Right kidney (tissue), 1 donor: ENCODE measurements at regions not wholly inside any gene's neighbourhood (a gene's known extent, or its start where the extent isn't known, plus 50 kb on each side); places are given as distances from the start of the nearest gene placed in this dataset.

Experiments used
- DNase-seq: peaks from one replicate; pipeline ENCODE4 v3.0.0-alpha.2; 2016

DNA sequence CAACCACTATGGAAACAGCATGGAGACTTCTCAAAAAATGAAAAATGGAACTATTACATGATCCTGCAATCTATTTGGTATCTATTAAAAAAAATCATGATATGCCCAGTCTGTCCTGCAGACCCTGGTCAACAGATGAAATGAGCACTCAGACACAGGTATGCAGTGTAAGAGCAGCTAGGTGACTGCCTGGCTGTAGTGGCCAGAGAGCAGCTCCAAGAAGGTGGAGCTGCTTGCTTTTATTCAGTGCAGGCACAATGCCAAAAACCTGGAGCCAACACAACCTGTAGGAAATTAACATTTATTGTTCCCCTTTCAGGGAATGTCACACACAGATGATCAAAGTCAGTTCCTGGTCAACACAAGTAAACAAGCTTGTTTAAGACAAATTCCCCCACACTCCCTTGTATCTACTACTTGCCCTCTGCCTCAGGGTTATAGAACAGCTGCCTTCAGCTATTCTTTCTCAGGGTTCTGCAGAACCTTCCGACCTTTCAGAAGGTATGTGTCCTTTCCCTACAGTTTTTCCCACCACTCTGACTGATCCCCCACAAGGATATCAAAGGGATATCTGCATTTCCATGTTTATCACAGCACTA, 933.7 kb upstream of the SLITRK5 start:
- no peak for DNase-seq

DNA sequence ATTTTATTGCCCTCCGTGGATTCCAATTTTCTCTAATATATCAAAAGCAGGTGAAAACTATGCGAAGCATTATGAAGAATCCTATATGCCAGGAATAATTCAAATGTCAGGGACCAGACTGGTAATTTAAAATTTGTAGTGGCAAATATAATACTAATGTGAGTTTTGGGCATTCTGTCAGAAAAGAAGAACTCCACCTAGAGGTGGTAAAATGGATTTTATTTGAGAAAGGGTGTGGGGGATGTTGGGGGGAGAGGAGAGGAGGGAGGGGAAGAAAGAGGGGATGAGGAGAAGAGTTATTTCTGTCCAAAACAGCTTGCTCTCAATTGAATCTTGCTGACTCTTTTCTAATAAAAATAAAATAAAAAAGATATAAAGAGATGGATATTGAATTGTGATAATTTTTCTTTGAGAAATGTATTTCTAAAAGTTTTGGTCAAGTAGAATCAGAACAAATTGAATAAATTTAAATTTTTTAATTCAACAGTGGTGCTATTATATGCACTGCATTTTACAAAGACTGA, 929.3 kb upstream of the SLITRK5 start:
- no peak for DNase-seq

DNA sequence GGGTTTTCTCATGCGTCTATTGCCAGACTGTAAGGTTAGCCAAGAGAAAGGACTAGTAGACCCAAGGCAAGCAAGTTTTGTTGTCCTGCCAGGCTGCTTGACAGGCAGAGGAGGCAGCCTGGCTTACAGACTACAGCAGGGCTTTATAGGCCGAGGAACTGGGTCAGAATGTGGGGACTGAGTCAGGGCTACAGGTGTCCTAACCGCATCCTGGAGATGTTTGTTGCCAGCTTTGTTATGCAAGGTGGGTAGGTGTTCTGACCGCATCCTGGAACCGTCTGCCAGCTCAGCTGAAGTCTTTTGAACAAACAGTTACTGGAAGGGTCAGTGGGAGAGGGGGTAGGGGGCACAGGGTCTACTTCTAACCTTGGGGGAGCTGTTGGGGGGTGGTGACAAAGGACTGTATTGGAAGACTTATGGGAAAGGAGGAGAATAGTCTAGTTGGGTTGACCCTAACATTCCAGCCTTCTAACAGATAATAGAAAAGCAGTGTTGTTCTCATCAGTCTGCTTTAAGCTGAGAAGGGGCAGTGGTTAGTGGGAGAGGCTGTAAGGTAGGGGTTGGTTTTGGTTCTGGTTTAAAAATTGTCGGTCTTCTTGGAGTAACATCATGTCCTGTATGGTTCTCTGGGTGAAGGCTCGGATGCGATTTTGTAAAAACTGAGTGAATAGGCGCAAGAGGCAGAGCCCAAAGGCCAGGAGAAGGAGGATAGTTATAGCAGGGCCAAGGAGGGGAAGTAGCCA, 913.8 kb upstream of the SLITRK5 start:
- no peak for DNase-seq

DNA sequence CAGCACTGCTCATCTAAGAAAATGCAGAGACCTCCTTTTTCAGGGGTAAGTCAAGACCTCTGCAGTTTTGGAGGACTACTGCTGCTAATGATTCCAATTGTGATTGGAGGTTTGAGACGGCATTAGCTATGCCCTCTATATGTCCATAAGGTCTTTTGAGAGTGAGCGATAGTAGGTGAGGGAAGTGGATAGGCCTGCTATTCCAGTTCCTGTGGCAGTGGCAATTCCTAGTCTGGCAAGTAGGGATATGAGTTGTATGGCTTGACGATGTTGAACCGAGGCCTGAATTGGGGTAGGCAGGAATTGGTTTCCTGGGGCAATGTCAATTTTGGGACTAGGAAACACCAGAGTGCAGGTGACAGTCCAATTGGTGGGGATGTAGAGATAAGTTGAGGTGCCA, 913.1 kb upstream of the SLITRK5 start:
- DNase-seq, result no peak

DNA sequence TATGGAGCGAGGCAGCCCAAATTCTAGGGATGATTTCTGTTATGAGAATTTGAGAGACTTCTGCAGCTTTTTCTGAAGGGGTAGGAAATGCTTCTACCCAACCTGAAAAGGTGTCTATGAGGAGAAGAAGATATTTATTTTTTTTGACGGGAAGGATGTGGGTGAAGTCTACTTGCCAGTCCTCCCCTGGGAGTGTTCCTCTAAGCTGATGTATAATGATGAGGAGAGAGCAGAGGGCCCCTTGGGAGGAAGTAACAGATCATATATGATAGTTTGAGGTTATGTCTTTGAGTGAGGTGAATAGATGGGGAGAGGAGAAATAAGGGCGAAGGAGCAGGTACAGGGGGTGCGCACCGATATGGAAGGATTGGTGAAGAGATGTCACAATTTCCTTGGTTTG, 910.6 kb upstream of the SLITRK5 start:
- DNase-seq, result no peak

DNA sequence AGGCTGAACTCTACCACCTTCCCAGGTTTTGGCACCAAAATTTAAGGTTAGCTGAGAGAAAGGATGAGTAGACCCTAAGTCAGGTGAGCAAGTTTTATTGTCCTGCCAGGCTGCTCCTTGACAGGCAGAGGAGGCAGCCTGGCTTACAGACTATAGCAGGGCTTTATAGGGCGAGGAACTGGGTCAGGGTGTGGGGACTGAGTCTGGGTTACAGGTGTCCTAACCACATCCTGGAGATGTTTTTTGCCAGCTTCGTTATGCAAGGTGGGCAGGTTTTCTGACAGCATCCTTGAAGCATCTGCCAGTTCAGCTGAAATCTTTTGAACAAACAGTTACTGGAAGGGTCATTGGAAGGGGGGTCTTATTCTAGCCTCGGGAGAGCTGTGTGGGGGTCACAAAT, 905.7 kb upstream of the SLITRK5 start:
- no peak for DNase-seq

DNA sequence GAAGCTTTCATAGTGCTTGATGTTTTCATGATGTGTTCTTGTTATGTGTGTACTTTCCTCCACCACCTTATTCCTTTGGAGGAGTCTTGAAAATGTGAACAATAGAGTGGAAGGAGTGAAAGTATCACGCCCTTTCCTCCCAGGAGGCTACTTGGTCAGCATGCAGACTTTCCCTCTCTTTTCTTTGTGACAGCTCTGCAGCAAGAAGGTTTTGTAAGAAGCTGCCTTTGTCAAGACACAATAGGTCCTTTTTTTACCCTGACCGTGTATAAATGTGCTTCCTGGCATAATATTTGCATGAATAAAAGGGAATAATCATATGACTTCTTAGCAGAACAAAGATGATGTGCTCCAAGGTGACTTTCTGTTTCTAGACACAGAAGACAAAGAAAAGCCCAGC, 882.6 kb upstream of the SLITRK5 start:
- no peak for DNase-seq

DNA sequence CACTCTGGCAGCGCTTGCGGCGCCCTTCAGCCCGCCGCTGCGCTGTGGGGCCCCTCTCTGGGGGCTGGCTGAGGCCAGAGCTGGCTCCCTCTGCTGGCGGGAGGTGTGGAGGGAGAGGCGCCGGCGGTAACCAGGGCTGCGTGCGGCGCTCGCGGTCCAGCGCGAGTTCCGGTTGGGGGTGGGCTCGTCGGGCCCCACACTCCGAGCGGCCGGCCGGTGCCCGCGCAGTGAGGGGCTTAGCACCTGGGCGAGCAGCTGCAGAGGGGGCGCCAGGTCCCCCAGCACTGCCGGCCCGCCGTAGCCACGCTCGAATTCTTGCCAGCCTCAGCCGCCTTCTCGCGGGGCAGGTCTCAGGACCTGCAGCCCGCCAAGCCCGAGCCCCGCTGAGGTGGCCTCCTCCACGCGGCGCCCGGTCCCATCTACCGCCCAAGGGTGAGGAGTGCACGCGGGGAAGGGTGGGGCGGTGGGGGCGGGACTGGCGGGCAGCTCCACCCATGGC, 879.0 kb upstream of the SLITRK5 start:
- no peak for DNase-seq

DNA sequence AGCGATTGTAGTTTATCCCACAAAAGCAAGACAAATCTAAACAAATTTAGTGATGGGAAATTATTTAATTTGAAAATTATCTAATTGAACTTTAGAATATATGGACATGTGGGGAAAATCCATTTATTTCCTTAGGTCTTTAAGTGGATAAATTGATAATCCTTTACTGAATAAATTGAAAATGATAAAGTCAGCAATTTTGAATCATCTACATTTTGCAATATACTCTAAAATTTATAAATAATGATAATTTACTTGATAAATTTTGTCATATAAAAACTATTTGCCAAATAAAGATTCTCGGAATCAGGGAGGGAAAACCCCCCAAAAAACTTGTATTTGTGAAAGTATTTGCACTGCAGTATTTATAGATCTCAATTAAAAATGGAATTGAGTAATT, 875.3 kb upstream of the SLITRK5 start:
- DNase-seq, result no peak

DNA sequence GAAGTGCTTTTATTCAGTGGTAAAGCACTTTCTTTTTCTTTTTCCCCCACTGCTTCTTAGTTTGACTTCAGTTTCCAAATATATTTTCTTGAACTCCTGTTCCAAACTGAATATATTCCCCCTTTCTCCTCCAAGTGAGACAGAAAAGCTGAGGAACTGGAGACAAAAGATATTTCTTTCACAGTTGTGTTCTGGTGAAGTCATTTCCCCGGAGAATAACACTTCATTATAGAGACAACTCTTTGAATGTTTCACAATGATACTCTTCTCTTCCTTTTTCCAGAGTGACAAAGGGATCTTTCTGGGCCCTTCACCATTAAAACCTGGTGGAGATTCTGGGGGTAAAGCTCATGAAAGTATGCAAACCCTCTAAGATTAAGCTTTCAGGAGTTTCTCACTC, 860.8 kb upstream of the SLITRK5 start:
- no peak for DNase-seq

DNA sequence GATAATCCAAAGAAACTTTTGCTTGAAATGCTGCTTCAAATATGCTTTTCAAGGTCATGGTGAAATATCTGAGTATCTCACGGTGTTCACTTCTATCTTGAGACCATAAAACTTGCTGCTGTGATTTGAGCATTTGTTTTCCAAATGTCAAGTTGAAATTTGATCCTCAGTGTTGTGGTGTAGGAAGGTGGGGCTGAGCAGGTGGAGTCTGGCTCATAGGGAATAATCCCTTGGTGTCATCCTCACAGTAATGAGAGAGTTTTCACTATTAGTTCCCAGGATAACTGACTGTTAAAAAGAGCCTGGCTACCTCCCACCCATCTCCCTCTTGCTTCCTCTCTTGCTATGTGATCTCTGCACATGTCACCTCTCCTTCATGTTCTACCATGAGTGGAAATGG, 858.0 kb upstream of the SLITRK5 start:
- DNase-seq, result no peak

DNA sequence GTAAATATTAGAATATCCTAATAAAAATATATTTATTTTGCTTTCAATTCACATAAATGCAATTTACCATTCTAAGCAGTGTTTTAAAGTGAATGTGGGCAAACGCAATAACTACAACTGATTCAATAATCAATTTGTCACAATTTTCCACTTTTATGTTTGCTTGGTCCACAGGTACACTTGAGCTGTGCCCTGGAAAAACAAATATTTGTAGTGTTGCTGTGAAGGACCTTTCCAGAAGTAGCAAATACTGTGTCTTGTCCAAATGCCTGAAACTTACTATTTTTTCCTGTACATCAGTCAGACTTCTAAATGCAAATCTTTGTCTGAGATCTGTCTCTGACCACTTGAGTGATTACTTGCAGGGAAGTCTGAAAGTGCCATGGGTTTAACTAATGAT, 845.8 kb upstream of the SLITRK5 start:
- no peak for DNase-seq

DNA sequence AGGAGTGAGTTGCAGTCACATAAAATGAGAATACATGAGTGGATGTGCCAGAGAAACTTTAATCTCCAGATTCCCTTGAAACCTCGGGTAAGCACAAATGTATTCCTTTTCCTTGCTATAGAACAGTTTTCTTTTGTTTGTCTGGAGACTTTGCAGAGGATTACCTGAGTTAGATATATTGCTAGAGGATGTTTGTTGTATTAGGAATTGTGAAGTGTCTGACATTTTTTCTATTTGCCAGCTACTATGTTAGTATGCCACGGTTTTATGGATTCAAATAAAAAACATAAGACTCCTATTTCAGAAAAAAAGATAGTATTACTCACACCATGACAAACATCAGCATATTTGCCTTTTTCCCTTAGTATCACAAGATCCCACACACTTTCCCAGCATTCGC, 844.9 kb upstream of the SLITRK5 start:
- no peak for DNase-seq

DNA sequence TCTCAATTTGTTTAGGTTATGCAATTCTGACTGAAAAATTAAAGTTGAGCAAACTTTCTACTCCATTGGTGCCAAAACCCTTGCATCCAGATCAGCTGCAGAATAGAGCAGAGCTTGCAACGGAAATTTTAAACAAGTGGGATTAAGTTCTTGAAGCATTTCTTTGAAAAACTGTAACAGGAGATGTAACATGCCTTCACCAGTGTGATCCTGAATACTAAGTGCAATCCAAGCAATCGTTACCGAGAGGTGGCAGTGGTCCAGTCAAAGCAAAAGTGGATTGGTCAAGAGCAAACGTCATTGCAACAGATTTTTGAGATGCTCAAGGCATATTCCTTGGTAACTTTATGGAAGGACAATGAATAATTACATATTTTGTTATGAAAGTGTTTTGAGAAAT, 841.1 kb upstream of the SLITRK5 start:
- DNase-seq, result no peak

DNA sequence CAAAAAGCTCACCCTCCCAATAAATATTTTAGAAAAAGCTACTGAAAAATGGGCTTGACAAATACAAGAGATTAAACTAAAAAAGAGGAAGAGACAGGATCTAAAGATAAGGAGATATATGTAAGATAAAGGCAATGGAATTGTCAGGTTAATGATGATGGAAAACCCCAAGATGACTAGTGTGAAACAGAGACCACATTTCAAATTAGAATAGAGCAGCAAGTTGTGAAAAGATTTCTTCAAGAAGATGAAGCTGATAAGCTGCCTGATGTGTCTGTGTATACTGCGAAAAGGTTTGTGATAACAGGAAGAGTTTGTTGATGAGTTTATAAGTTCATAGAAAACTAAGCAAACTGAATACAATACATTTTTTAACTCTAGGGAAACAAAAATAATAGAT, 840.1 kb upstream of the SLITRK5 start:
- DNase-seq, result no peak

DNA sequence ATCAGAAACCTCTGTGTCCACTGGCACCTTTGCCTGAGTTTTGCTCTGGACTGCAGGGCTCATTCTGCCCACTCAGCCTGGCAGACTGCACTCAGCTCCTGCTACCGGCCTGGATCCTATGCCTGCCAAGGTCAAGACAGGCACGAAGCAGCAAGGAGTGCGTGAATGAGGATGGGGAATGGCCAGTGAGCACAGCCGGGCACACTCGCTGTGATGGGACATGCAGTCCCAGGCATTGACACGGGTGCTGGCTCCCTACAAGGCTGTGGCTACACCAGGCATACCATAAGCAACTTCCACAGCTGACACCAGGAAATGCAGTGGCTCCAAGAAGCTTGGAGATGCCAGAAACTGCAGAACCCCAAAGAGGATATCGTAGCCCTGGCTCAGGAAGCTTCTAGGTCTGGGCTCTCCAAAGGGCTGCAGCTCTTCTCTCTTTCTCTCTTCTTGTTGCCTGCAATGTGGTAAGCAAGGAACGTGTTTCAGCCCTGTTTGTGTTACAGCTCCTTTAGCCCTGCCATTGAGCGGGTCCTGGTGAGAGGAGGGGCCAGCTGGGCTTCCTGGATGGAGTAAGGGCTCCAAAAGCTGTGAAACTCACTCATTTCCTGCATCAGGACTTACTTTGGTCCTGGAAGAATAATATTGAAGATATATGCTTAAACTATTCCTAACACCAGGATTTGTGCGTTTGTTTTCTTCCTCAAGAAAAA, 832.6 kb upstream of the SLITRK5 start:
- DNase-seq, result no peak

DNA sequence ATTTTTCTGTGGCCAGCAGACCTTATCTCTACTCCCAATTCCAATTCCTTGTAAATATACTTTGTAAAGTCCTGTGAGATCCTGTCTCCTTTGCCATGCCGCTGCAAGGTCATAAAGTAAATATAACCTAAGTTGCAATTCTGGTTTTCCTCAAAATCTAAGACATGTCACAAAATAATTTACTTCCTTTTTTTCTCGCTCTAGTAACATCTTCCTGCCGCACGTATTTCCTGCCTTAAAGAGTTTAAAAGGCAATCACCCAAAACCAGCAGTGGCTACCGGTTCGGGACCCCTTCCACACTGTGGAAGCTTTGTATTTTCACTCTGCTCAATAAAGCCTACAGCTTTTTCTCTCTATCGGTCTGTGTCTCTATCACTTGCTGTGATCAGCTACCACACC, 832.0 kb upstream of the SLITRK5 start:
- no peak for DNase-seq

DNA sequence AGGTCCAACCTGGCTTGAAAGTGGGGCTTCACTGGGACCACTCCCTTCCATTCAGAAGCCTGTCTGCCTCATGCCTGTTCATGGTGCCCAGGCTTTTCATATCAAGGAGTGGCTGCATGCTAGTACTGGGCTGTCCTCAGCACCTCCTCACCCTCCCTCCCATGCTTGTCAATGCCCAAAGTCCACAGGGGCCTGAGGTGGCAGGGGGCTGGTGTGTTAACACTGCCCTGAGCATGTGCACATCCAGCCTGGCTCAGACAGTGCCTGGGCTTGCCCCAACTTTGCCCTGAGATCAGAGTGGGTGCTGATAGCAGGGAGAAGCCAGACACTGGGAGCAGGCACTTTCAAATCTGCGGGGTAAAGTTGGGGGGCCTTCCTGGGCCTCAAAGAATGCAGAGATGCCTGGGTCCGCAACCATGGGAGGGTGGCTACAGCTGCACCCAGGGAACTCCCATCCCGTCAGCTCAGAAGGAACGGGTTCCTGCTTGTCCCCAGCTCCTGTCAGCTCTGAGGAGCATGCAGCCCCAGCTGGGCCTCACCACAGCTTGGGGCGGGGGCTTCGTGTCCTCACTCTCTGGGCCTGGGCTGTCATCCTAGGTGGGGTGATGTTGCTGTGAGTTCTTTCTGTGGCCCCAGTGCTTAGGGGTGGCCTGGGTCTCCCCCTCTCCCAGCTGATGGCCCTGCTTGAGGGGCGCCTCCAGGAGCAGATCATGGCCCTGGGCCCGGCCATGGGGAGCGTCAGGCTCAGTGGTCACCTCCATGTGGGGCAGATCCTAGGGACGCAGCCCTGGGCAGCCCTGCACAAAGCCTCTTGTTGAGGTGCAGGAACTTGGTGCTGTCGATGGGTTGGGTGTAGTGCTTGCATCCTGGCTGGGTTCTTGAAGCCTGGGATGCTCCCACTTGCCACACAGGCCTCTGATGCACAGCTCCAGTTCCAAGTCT, 830.6 kb upstream of the SLITRK5 start:
- DNase-seq, result no peak

DNA sequence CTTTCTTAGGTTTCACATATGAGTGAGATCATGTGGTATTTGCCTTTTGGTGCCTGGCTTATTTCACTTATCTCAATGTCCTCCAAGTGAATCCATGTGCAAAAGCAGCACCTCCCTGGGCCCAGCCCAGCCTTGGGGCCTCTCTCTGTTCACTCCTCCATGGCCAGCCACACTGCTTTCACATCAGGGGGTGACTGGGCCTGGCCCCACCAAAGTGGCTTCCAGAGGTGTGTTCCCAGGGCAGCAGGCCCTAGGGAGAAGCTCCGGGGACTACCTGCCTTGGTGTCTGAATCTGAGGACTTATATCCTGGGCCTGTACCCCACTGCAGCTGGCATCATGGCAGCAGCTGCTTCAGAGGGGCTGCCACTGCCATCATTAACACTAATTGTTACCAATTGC, 829.9 kb upstream of the SLITRK5 start:
- DNase-seq, result no peak

DNA sequence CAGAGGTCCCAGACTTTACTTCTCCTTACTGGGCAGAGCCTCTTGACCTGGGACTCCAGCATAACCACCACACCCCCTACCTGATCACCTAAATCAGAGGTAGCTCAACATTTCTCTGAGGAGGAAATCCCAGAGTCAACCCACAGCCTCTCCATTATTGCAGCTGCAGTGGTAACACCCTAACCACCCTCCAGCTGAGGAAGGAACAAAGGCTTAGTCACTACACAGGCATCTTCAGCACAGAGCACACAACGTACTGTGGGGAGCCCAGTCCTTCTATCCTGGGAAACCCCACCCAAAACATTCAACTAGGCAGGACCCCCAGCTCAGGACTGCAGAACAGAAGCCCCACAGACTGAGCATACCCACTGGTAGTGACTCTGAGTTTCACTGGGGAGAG, 824.7 kb upstream of the SLITRK5 start:
- DNase-seq, result no peak

DNA sequence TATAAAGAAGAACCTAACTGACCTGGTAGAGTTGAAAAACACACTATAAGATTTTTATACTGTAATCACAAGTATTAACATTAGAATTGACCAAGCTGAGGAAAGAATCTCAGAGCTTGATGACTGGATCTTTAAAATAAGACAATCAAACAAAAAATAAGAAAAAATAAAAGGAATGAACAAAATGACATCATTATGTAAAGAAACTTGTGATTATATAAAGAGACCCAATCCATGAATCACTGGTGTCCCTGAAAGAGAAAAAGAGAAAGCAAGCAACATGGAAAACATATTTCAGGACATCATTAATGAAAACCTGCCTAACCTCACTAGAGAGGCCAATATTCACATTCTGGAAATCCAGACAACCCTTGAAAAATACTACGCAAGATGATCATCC, 822.5 kb upstream of the SLITRK5 start:
- DNase-seq, result no peak

DNA sequence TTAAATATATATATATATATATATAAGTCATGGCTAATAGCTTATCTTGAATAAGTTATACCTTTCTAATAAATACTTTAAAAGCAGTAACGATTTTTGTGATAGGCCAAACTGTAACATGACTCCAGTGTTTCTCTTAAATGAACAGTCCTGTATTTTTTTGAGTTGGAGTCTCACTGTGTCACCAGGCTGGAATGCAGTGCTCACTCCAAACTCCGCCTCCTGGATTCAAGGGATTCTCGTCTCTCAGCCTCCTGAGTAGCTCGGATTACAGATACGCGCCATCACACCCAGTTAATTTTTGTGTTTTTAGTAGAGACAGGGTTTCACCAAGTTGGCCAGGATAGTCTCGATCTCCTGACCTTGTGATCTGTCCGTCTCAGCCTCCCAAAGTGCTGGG, 814.2 kb upstream of the SLITRK5 start:
- no peak for DNase-seq
